ENCODE measurements at regions not wholly inside any gene's neighbourhood (a gene's known extent, or its start where the extent isn't known, plus 50 kb on each side); places are given as distances from the start of the nearest gene placed in this dataset.

- no peak for FAIRE-seq
Measured at GRCh38 chr2:19478409-19478808, 120.0 kb upstream of the OSR1 start.

GRCh38 chr2:19476327-19476726 lies 117.9 kb upstream of the OSR1 start:
- no peak for FAIRE-seq

- FAIRE-seq = no peak
Measured at GRCh38 chr2:19474128-19474527, 115.7 kb upstream of the OSR1 start.

- FAIRE-seq = no peak
Measured at GRCh38 chr2:19473350-19473749, 114.9 kb upstream of the OSR1 start.

GRCh38 chr2:19472391-19472978 lies 114.1 kb upstream of the OSR1 start:
- FAIRE-seq = no peak

GRCh38 chr2:19471491-19471890 lies 113.1 kb upstream of the OSR1 start:
- FAIRE-seq = no peak

GRCh38 chr2:19465978-19466377 lies 107.6 kb upstream of the OSR1 start:
- no peak for FAIRE-seq

- FAIRE-seq = peak; percentile 21
Measured at GRCh38 chr2:19462256-19462645, 103.8 kb upstream of the OSR1 start.

GRCh38 chr2:19461504-19462255 lies 103.3 kb upstream of the OSR1 start:
- FAIRE-seq = no peak

GRCh38 chr2:19460761-19461160 lies 102.3 kb upstream of the OSR1 start:
- no peak for FAIRE-seq

- FAIRE-seq = no peak
Measured at GRCh38 chr2:19458427-19459003, 100.1 kb upstream of the OSR1 start.

- FAIRE-seq = no peak
Measured at GRCh38 chr2:19457809-19458208, 99.4 kb upstream of the OSR1 start.

- no peak for FAIRE-seq
Measured at GRCh38 chr2:19456705-19457309, 98.4 kb upstream of the OSR1 start.

GRCh38 chr2:19454125-19454524 lies 95.7 kb upstream of the OSR1 start:
- no peak for FAIRE-seq

- no peak for FAIRE-seq
Measured at GRCh38 chr2:19442731-19443130, 84.3 kb upstream of the OSR1 start.

- no peak for FAIRE-seq
Measured at GRCh38 chr2:19439081-19439480, 80.7 kb upstream of the OSR1 start.

GRCh38 chr2:19435815-19436214 lies 77.4 kb upstream of the OSR1 start:
- FAIRE-seq = no peak

GRCh38 chr2:19434413-19434812 lies 76.0 kb upstream of the OSR1 start:
- no peak for FAIRE-seq

- FAIRE-seq = no peak
Measured at GRCh38 chr2:19426941-19427340, 68.5 kb upstream of the OSR1 start.

- FAIRE-seq = no peak
Measured at GRCh38 chr2:19426144-19426543, 67.7 kb upstream of the OSR1 start.

GRCh38 chr2:19425419-19425818 lies 67.0 kb upstream of the OSR1 start:
- no peak for FAIRE-seq

GRCh38 chr2:19419211-19419880 lies 60.9 kb upstream of the OSR1 start:
- no peak for FAIRE-seq

Measured in endometrium (tissue), 2 donors.